HEK293T (cell line): ENCODE measurements at regions not wholly inside any gene's neighbourhood (a gene's known extent, or its start where the extent isn't known, plus 50 kb on each side); places are given as distances from the start of the nearest gene placed in this dataset.

Experiments used
- CTCF ChIA-PET: fragments of 350-600 bp; formaldehyde crosslinking; extraction: SDS; loops from one replicate; lab custom pipeline; 2021; ENCODE audit warnings: antibody characterized with exemption, inconsistent platforms; lab: Yijun Ruan, JAX
- POLR2A ChIA-PET: fragments of 350-600 bp; formaldehyde crosslinking; extraction: SDS; loops from one replicate; lab custom pipeline; 2020; ENCODE audit warnings: antibody characterized with exemption, inconsistent platforms; lab: Yijun Ruan, JAX
- DNase-seq: peaks from one replicate; pipeline ENCODE4 v3.0.0; 2012; ENCODE audit warnings: mixed read lengths; ENCODE audit errors: extremely low spot score
- ARNT ChIP-seq: fragments of 450-650 bp; IDR thresholded peaks from 2 replicates; pipeline ENCODE4 v1.6.1; 2017; ENCODE audit warnings: mild to moderate bottlenecking
- BHLHE40 ChIP-seq: fragments of 450-650 bp; IDR thresholded peaks from 2 replicates; pipeline ENCODE4 v1.6.1; 2016; ENCODE audit warnings: mild to moderate bottlenecking, moderate library complexity, borderline replicate concordance
- CTBP1 ChIP-seq: fragments of 450-650 bp; IDR thresholded peaks from 2 replicates; pipeline ENCODE4 v1.6.1; 2016; ENCODE audit warnings: borderline replicate concordance
- ELF4 ChIP-seq: fragments of 450-650 bp; IDR thresholded peaks from 2 replicates; pipeline ENCODE4 v1.6.1; 2017; ENCODE audit warnings: antibody characterized with exemption
- FOXA1 ChIP-seq: fragments of 450-650 bp; IDR thresholded peaks from 2 replicates; pipeline ENCODE4 v1.6.1; 2016; ENCODE audit warnings: mild to moderate bottlenecking
- FOXK2 ChIP-seq: fragments of 450-650 bp; IDR thresholded peaks from 2 replicates; pipeline ENCODE4 v1.6.1; 2016; ENCODE audit warnings: mild to moderate bottlenecking
- FOXM1 ChIP-seq: fragments of 450-650 bp; IDR thresholded peaks from 2 replicates; pipeline ENCODE4 v1.6.1; 2017; ENCODE audit warnings: mild to moderate bottlenecking, borderline replicate concordance
- HDGF ChIP-seq: fragments of 450-650 bp; IDR thresholded peaks from 2 replicates; pipeline ENCODE4 v1.6.1; 2017; ENCODE audit warnings: antibody characterized with exemption, borderline replicate concordance
- L3MBTL2 ChIP-seq: fragments of 450-650 bp; conservative IDR thresholded peaks from 2 replicates; pipeline ENCODE4 v1.6.1; 2016; ENCODE audit warnings: mild to moderate bottlenecking
- LEF1 ChIP-seq: fragments of 450-650 bp; IDR thresholded peaks from 2 replicates; pipeline ENCODE4 v1.6.1; 2017; ENCODE audit warnings: mild to moderate bottlenecking, borderline replicate concordance
- NFRKB ChIP-seq: fragments of 450-650 bp; IDR thresholded peaks from 2 replicates; pipeline ENCODE4 v1.6.1; 2016; ENCODE audit warnings: mild to moderate bottlenecking, moderate library complexity
- SP1 ChIP-seq: fragments of 450-650 bp; IDR thresholded peaks from 2 replicates; pipeline ENCODE4 v1.6.1; 2017
- SUZ12 ChIP-seq: fragments of 450-650 bp; IDR thresholded peaks from 2 replicates; pipeline ENCODE4 v1.6.1; 2016; ENCODE audit warnings: mild to moderate bottlenecking
- TARDBP ChIP-seq: fragments of 450-650 bp; IDR thresholded peaks from 2 replicates; pipeline ENCODE4 v1.6.1; 2016
- ZNF384 ChIP-seq: fragments of 450-650 bp; IDR thresholded peaks from 2 replicates; pipeline ENCODE4 v1.6.1; 2016
- TF ChIP-seq, protein P1 (sequence below): fragments of 450-650 bp; IDR thresholded peaks from 2 replicates; pipeline ENCODE4 v1.6.1; 2016

DNA sequence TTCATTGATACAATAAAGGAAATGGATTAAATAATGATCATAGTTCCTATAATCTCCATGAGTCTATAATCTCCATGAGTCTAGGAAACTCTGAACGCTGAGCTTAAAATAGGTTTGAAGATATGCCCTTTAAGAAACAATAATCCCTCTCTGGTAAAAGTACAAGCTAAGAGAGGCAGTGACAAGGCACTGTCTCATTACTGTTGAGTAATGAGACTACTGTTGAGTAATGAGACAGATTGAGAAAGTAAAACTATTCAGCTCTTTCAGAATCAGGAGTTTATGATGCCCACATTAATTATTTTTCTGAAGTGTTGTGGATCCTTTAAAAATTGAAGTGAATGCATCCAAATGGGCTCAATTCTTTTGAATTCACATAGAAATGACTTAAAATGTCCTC lies 235.5 kb upstream of the THRB start:
- DNase-seq = no peak
- no peak for TF ChIP-seq HDGF
- no peak for TF ChIP-seq ELF4
- ChIA-PET CTCF (no interaction called here), POLR2A (no interaction called here)

DNA sequence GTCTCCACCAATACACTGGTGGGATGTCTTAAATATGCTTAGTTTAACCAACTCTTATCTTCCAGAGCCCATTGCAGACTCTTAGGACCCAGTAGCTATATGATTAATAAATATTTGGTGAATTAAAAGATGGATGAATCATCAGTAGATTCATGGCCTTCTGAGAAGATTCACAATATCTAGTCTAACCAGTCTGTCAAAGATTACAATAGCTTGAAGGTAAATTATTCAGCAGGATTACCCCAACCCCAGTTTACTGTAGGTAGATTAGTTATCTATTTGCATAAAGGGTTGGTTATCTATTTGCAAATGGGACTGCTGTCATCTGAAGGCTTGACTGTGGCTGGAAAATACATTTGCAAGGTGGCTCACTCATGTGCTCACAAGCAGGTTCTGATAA lies 239.4 kb upstream of the THRB start:
- DNase-seq = no peak
- TF ChIP-seq ZNF384 (no peak), BHLHE40 (no peak), FOXK2 (no peak), SUZ12 (no peak), FOXA1 (no peak), LEF1 (no peak), CTBP1 (no peak), L3MBTL2 (no peak), HDGF (no peak)
- ChIA-PET POLR2A (no interaction called here), CTCF (interaction anchor here (0.9 kb wide), 1 partner anchor 54 kb away, joined by 3 read pairs; no protein-coding TSS in a partner anchor)

DNA sequence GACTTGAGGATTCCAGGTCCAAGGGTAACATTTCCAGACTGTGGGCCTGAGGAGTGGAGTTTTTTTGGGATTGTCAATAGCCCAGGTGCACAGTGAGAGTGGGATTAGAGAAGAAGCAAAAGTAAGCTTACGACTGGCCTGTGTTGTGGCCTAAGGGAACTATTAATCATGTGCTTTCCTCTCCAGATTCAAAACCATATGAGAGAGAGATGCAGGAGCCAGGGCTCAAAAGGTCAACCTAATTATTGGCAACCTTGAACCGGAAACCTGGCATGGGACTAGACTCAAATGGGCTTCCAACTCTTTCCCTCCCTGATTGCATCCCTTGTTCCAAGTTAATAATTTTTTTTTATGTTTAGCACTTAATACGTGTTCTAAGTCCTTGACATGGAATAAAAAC lies 242.1 kb upstream of the THRB start:
- TF ChIP-seq, protein P1, sequence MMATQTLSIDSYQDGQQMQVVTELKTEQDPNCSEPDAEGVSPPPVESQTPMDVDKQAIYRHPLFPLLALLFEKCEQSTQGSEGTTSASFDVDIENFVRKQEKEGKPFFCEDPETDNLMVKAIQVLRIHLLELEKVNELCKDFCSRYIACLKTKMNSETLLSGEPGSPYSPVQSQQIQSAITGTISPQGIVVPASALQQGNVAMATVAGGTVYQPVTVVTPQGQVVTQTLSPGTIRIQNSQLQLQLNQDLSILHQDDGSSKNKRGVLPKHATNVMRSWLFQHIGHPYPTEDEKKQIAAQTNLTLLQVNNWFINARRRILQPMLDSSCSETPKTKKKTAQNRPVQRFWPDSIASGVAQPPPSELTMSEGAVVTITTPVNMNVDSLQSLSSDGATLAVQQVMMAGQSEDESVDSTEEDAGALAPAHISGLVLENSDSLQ = no peak
- TF ChIP-seq SUZ12 = no peak
- TF ChIP-seq NFRKB = no peak
- no peak for TF ChIP-seq ARNT
- no peak for TF ChIP-seq SP1
- TF ChIP-seq HDGF = no peak
- TF ChIP-seq FOXM1 = no peak
- TF ChIP-seq L3MBTL2 = no peak
- no peak for TF ChIP-seq TARDBP
- no peak for TF ChIP-seq CTBP1
- no peak for TF ChIP-seq FOXK2
- TF ChIP-seq ELF4 = no peak
- no peak for TF ChIP-seq ZNF384
- no peak for TF ChIP-seq LEF1
- TF ChIP-seq BHLHE40 = no peak
- CTCF ChIA-PET = no interaction called here
- DNase-seq = no peak
- POLR2A ChIA-PET = no interaction called here

DNA sequence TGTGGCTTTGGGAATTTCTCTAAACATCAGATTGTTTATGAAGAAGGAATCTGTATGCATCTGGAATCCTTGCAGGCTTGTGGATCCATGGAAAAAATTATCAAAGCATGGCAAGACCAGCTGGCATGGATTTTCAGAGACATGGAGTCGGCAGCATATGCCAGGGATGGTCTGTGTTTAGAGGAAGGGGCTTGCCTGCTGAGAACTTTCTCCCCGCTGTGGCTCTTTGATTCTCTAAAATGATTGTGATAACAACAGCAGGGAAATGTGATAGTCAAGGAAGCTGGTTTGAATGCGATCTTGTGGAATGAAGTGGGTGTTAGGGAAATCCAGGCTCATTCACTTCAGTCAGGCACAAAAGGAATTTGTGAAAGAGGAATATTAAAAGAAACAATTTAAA lies 245.7 kb upstream of the THRB start:
- DNase-seq = no peak
- ChIA-PET POLR2A (no interaction called here), CTCF (interaction anchor here (0.6 kb wide), 1 partner anchor 297 kb away, joined by 4 read pairs; no protein-coding TSS in a partner anchor)
- TF ChIP-seq FOXM1 (no peak), BHLHE40 (no peak), L3MBTL2 (no peak), FOXK2 (no peak), ELF4 (no peak), HDGF (no peak), SUZ12 (no peak), TARDBP (no peak), ZNF384 (no peak), CTBP1 (no peak), LEF1 (no peak), SP1 (no peak)

DNA sequence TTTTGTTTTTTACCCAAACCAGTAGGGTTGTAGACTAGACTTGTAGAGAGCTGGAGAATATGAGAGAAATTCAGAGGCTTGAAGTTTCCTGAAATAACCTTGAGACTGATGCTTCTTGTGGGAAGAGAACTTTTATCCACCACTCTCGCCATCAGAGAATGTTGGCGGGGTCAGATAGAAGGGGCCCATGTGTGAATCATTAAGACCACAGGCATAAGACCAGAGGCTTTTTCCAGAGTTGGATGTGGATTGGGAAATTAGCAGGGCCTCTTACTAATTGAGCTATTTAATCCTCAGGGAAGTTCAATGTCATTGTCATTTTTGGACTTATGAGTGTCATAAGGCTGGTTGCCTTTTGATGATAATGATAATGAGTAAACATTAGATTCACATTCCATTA lies 246.9 kb upstream of the THRB start:
- CTCF ChIA-PET = no interaction called here
- POLR2A ChIA-PET = no interaction called here

DNA sequence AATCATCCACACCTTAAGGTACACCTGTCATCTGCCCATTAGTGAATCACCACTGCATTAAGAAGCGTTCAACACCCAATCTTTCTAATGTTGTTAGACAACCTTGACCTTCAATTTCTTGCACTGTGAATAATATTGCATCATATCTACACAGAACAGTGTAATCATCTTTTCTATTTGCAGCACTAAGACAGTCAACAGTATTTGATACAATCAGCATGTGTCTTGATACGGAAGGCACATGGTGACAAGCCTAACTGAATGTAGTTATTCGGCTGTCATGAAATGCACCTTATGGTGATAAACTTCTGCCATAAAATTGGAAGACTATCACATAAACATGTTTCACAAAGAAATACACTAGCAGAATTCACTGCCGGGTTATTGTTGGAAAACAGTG lies 253.9 kb upstream of the THRB start:
- ChIA-PET CTCF (no interaction called here), POLR2A (no interaction called here)
- TF ChIP-seq SUZ12 = no peak
- TF ChIP-seq FOXM1 = no peak
- TF ChIP-seq ZNF384 = no peak
- no peak for TF ChIP-seq TARDBP
- TF ChIP-seq, protein P1 = no peak
- no peak for TF ChIP-seq NFRKB
- no peak for TF ChIP-seq FOXA1
- no peak for TF ChIP-seq ELF4
- no peak for TF ChIP-seq L3MBTL2
- no peak for DNase-seq

More for the DNA sequence above, 246.9 kb upstream of the THRB start:
- DNase-seq = no peak
- no peak for TF ChIP-seq FOXA1
- TF ChIP-seq ZNF384 = no peak

DNA sequence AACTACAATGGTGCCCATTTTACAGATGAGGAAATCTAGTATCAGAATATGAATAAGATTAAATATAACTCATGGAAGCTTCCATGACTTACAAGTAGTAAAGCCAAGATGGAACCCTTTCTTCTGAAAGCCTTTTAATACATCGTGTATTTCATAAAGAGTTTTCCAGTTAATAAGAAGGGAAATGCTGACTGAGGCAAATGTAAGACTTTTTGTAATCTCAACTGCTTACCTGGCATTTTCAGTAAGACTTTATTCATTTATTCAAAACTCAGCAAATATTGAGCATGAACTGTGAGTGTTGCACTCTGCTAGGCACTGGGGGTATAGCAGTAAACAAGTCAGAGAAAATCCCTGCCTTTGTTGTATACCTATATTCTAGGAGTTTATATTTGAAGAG lies 256.4 kb upstream of the THRB start:
- CTCF ChIA-PET = no interaction called here
- no peak for DNase-seq
- TF ChIP-seq ARNT (no peak), LEF1 (no peak), ELF4 (no peak), ZNF384 (no peak), TARDBP (no peak), FOXK2 (no peak), SUZ12 (no peak)
- POLR2A ChIA-PET = no interaction called here

DNA sequence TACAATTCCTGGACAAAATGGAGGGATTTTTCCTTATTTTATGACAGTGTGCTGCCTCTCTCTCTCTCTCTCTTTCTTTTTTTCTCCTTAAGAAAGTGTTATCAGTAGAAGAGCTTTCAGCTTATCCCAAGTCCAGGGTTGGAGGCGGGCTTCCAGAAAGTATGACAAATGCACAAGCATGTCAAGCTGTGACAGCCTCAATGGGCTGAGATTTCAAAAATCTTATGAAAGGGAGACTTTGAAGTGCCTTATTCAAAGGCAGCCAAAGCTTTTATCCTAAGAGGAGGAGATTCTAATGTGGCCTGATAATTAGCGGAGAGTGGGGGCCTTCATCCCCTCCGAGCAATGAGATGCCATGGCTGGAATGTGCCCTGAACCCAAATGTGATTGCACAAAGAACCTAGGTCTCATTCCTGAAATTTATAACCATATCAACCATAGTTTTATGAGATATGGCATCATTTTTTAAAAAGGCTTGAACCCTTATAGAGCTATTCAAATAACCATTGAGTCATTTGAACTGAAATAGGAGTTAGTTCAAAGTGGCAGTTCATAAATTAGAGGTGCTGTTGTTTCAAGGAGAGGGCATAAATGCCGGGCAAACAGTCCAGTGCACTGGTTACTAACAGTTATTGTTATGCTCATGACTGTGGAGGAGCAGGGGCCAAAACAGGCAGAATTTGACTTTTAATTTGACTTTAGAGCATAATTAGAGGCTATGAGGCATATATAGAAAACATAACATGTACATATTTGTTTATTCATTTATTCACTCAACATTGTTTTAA lies 261.6 kb upstream of the THRB start:
- ChIA-PET POLR2A (no interaction called here), CTCF (no interaction called here)
- TF ChIP-seq ZNF384 (no peak), TARDBP (no peak), SP1 (no peak), LEF1 (no peak), ARNT (no peak), L3MBTL2 (no peak), FOXM1 (no peak), CTBP1 (no peak), NFRKB (no peak)
- TF ChIP-seq, protein P1 = no peak
- DNase-seq = no peak
